BJ (cell line): ENCODE measurements at regions not wholly inside any gene's neighbourhood (a gene's known extent, or its start where the extent isn't known, plus 50 kb on each side); places are given as distances from the start of the nearest gene placed in this dataset.

Experiments used
- CTCF ChIA-PET: fragments of 350-600 bp; formaldehyde crosslinking; extraction: SDS; loops from one replicate; lab custom pipeline; 2021; ENCODE audit warnings: antibody characterized with exemption, inconsistent platforms; lab: Yijun Ruan, JAX
- POLR2A ChIA-PET: fragments of 300-600 bp; sonication (Branson Sonifier 250); formaldehyde crosslinking; extraction: SDS; loops from one replicate; lab custom pipeline; 2021; ENCODE audit warnings: antibody characterized with exemption; lab: Charles Lee
- DNase-seq: peaks from one replicate; pipeline ENCODE4 v3.0.0-alpha.2; 2011; ENCODE audit warnings: low read depth
- H3K27me3 ChIP-seq: 2 replicates; pipeline ENCODE4 v1.6.0; 2011; ENCODE audit warnings: low read length; ENCODE audit not compliant: control insufficient read depth, insufficient read depth
- H3K36me3 ChIP-seq: 2 replicates; pipeline ENCODE4 v1.5.1; 2011; ENCODE audit warnings: low read length; ENCODE audit not compliant: control insufficient read depth, insufficient read depth
- H3K4me3 ChIP-seq: 2 replicates; pipeline ENCODE4 v1.5.1; 2011; ENCODE audit warnings: low read depth, mild to moderate bottlenecking, control low read depth, low read length
- CTCF ChIP-seq: IDR thresholded peaks from 2 replicates; pipeline ENCODE4 v1.5.1; 2011; ENCODE audit warnings: low read depth, mild to moderate bottlenecking, control low read depth, inconsistent platforms, low read length, moderate library complexity; ENCODE audit not compliant: insufficient read depth

GRCh38 chr15:46710401-46710960 lies 1006.8 kb upstream of the SEMA6D start:
- no peaks in the 10 kb centered on the region for H3K27me3 ChIP-seq
- POLR2A ChIA-PET, result no interaction called here
- DNase-seq, result no peak
- H3K36me3 ChIP-seq, result no peaks in the 10 kb centered on the region
- H3K4me3 ChIP-seq, result no peak overlapping the region
- TF ChIP-seq CTCF, result no peak
- CTCF ChIA-PET, result no interaction called here

- CTCF ChIA-PET, result interaction anchor here (0.6 to 1.5 kb wide), 2 partner anchors 10 to 20 kb away, joined by 3 read pairs; no protein-coding TSS in a partner anchor
- no peak overlapping the region for H3K4me3 ChIP-seq
- no peak for DNase-seq
- POLR2A ChIA-PET, result no interaction called here
- H3K27me3 ChIP-seq, result no peaks in the 10 kb centered on the region
- no peak for TF ChIP-seq CTCF
- H3K36me3 ChIP-seq, result no peaks in the 10 kb centered on the region
Observed at GRCh38 chr15:46713045-46713444, 1004.3 kb upstream of the SEMA6D start.

GRCh38 chr15:46714950-46715349 lies 1002.4 kb upstream of the SEMA6D start:
- CTCF ChIA-PET, result no interaction called here
- DNase-seq, result no peak
- TF ChIP-seq CTCF, result no peak
- Histone ChIP-seq H3K4me3 (no peak overlapping the region), H3K36me3 (no peaks in the 10 kb centered on the region), H3K27me3 (no peaks in the 10 kb centered on the region)
- POLR2A ChIA-PET, result no interaction called here

GRCh38 chr15:46723308-46723707 lies 994.0 kb upstream of the SEMA6D start:
- no peak for TF ChIP-seq CTCF
- ChIA-PET POLR2A (no interaction called here), CTCF (no interaction called here)

GRCh38 chr15:46732060-46732459 lies 985.2 kb upstream of the SEMA6D start:
- Histone ChIP-seq H3K4me3 (no peak overlapping the region), H3K27me3 (no peaks in the 10 kb centered on the region), H3K36me3 (no peaks in the 10 kb centered on the region)
- ChIA-PET POLR2A (no interaction called here), CTCF (no interaction called here)
- no peak for DNase-seq
- TF ChIP-seq CTCF, result no peak

More at GRCh38 chr15:46723308-46723707, 994.0 kb upstream of the SEMA6D start:
- Histone ChIP-seq H3K36me3 (no peaks in the 10 kb centered on the region), H3K27me3 (no peaks in the 10 kb centered on the region), H3K4me3 (no peak overlapping the region)
- DNase-seq, result no peak
